Femur (tissue), 1 donor: ENCODE measurements at regions not wholly inside any gene's neighbourhood (a gene's known extent, or its start where the extent isn't known, plus 50 kb on each side); places are given as distances from the start of the nearest gene placed in this dataset.

ENCODE experiments used
- DNase-seq: peaks from one replicate; pipeline ENCODE4 v3.0.0-alpha.2; 2017

DNA sequence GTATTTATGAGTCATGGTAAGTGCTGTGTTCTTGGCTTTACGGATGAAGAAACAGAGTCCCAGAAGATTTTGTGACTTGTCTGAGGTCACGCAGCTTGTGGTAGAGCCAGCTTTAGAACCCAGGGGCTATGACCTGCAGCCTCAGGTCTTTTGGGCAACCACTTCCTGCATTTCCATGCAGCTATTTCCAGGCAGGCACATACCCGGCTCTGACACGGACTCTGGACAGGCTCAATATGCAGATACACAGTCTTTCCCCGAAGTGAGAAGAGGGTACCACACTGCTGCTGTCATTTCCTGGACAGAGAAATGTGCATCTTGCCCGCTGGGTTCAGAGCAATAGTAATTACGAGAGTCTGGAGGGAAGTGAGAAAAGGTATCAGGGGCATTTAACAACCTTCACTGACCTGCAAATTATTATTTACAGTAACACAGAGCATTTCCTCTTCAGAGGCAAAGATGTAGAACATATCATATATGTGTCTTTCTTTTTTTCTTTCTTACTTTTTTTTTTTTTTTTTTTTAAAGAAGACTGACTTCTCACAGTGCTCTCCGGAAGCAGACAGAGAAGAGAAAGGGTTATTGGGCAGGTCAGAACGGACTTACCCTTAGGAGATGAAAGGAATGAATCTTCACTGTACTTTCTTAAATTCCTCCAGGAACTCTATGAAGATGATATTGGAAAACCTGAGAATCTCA, 185.1 kb downstream of the CLIC5 start:
- peak; percentile 33 for DNase-seq

DNA sequence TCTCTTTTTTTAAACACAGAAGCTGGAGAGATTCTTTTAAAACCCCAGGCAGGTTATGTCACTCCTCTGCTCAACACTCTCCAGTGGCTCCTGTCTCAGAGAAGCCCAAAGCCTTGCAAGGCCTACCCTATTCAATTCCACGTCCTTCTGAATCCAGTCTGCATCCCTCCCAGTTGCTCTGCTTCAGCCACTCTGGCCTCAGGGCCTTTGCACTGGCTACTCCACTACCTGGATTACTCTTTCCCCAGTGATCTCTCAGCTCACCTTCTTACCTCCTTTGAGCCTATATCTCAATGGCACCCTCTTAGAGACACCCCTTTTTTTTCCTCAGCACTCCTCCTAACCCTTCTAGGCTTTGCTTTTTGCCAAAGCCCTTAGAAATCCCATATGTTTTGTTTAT, 185.8 kb downstream of the CLIC5 start:
- DNase-seq: no peak

- DNase-seq: no peak
These were observed 187.6 kb downstream of the CLIC5 start for GRCh38 chr6:45827952-45828530.

DNA sequence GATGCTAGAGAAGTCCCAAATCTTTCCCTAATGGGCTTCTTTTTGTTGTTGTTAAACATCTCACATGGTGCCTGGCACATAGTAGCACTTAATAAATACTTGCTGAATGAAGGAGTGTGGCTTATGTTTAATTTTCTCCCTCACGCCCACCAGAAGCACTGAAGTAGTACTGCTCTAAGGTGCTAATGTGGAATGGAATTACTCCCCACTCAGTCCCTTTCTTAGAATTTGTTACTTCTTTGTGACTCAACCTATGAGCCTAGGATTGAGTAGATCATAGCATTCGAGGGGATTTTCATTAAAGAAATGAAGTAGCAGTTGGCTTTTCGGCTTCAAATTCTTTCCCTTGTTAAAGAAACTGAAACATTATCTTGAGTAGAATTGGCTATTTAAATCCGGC, 192.8 kb downstream of the CLIC5 start:
- DNase-seq: no peak

- no peak for DNase-seq
These were observed 193.3 kb downstream of the CLIC5 start for GRCh38 chr6:45822246-45822812.

DNA sequence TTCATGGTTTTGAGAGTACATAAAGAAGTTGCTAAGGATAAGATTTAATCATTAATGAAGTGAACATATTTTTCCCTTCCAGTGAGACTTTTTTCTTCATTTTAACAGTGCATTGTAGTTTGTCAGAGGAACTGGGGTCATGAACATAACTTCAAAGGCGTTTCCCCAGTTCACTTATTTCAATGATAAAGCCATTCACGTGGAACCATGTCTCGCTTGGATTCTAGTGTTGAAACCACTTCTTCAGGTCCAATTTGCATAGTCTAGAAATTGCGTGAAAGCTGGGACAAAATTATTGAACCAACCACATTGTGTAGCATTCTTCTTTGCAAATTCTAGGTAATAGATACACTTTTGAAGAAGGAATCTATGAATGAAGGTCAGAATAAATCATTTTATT, 197.0 kb downstream of the CLIC5 start:
- no peak for DNase-seq

- peak; percentile 53 for DNase-seq
These were observed 198.9 kb downstream of the CLIC5 start for GRCh38 chr6:45816674-45817297.

DNA sequence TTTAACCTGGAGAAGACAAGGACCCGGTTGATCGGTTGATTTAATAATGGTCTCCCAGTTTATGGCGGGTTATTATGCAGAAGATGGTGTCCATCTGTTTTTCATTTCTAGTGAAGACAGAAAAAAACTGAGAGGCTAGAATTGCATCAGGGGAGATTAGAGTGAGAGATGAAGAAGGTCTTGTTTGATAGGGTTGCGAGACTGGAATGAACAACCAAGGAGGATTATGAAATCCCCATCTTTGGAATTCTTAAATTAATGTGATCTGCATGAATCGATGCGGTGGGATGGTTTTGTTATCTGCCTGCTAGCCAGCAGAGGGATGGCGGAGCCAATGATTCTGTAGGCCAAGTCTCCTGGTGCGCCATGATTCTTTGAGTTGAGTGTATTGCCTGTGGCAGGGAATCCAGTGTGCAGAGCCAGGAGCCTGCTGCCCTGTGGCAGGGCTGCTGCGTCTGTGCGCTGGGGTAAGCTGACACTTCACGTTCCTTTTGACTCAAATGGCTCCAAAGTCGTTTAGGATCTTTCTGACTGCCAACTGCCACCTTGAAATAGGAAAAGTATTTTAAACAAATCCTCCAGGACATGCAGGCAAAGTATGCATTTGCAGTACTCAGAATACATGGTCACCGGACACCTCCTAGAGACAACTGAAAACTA, 200.1 kb downstream of the CLIC5 start:
- peak; percentile 62 for DNase-seq

DNA sequence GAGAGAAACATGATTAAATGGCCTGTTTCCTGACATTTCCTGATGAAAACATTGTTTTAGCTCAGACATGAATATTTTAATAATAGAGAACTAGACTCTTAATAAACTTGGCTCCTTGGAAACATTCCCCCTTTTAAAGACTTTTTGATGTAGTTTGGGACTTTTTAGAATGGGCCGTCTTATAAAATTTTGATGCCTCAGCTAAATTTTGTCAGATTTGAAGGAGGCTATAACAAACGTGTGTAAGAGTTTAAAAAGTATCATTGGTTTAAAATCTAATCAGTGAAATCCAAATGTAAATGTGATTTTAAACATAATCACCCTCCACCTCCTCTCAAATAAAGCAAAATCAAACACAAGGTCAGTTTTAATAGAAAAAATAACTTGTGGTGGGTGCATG, 200.9 kb downstream of the CLIC5 start:
- no peak for DNase-seq

- DNase-seq: no peak
These were observed 201.7 kb downstream of the CLIC5 start for GRCh38 chr6:45813943-45814342.

GRCh38 chr6:45812922-45813321, 202.7 kb downstream of the CLIC5 start:
- peak; percentile 53 for DNase-seq

- no peak for DNase-seq
These were observed 206.7 kb downstream of the CLIC5 start for GRCh38 chr6:45808917-45809316.

DNA sequence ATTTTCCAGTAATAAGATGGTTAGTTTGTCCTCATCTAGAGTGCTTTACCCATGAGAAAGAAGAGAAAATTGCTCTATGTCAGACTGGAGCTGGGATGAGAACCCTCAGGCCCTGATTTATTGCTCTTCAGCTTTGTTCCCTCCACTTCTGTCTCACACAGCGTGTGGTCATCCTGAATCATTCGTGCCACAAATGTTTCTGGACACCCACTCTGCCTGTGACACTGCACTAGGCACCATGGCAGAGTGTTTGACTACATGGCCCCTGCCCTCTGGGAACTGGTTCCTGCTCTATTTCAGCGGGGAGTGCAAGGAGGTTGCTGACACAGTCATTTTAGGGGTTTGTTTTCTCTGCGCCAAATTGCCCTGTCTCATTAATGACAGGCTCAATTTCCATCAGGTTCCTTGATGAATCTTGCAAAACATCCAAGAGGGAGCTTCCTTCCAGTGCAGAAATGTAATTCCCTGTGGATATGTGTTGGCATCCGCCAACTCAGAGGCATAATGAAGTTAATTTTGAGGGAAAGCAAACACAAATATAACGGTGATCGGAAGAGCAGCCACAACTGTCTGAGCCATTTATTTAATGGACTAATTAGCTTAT, 207.5 kb downstream of the CLIC5 start:
- DNase-seq: no peak

GRCh38 chr6:45807311-45808041, 208.2 kb downstream of the CLIC5 start:
- DNase-seq: no peak

DNA sequence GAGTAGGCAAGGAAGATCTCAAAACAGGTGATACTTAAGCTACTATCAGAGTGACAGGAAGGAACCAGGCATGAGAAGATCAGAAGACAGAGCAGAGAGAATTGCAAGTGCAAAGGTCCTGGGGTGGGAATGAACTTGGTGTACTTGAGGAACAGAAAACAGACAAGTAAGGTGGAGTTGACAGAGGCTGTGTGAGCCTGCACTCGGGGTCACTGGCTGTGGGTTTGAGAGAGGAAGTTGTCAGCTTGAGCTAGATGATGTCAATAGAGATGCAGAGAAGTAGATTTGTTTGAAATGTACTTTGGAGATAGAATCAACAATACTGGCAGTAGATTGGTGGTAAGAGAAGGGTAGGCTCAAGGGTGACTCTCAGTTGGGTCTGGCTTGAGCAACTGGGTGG, 209.5 kb downstream of the CLIC5 start:
- DNase-seq: no peak

GRCh38 chr6:45803071-45803470, 212.6 kb downstream of the CLIC5 start:
- no peak for DNase-seq

DNA sequence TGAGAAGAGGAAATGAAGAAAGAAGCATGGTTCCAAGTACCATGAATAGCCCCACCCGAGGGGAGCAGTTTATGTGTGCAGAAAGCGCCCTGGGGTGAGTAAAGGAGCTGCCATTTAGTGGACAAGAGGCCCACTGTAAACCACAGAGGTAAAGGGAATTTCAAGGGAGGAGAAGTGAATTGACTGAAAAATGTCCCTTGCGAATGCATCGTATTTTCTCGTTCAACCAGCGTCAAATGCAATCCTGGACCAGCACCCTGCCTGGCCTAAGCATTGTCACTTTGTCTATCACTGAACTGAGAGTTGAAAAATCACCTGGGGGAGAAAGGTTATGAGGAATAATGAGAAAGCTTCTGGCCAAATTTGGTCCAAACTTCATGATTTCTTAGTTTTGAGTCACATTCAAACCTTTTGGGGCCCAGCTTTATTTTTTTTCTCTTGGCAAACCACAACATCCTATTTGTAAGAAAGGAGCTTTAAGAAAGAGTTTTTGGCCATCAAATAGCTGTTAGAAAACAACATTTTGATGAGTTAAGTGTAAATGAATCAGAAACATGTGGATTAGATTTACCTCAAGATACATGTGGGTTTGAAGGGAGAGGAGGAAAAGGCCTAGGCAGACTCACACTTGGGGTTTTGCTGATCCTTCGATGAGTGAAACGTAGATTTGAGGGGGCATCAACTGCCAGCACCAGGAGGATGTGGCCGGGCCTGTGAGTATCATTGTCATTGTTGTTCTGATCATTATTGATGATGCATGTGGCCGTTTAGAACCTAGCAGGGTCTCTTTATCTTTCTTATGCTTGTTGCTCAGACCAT, 214.0 kb downstream of the CLIC5 start:
- DNase-seq: no peak

GRCh38 chr6:45800911-45801310, 214.7 kb downstream of the CLIC5 start:
- peak; percentile 36 for DNase-seq

DNA sequence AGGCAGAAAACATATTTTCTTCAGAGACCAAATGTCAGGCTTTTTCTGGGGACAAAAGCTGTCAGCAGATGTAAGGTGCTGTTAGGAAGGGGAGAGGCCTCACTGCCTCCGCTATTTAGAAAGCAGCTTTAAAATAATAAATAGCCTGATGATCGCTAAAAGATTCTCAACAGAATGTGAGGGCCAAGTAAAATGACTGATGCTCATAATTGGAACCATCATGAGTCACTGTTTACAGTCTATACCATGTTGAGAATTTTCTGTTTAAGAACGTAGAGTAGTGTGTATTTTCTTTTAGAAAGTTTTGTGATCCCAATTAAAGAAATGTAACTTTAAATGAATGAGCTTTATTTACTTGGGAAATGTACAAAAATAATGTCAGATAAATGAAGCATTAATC, 220.0 kb downstream of the CLIC5 start:
- DNase-seq: no peak

- no peak for DNase-seq
These were observed 221.2 kb downstream of the CLIC5 start for GRCh38 chr6:45794465-45794864.
